SU-DHL-6 (cell line): ENCODE measurements at regions not wholly inside any gene's neighbourhood (a gene's known extent, or its start where the extent isn't known, plus 50 kb on each side); places are given as distances from the start of the nearest gene placed in this dataset.

ENCODE experiments used
- H2AFZ ChIP-seq: fragments of 200-600 bp; sonication (generic); 2 replicates; pipeline ENCODE4 v1.6.1; 2014; ENCODE audit warnings: low read depth, mild to moderate bottlenecking, moderate library complexity, mixed read lengths, antibody characterized with exemption, low read length; ENCODE audit not compliant: severe bottlenecking
- H3F3A ChIP-seq: fragments of 200-600 bp; shearing (Covaris generic); 2 replicates; pipeline ENCODE4 v1.6.0; 2016; ENCODE audit warnings: antibody characterized with exemption, mild to moderate bottlenecking; ENCODE audit not compliant: insufficient read depth
- H3K27ac ChIP-seq: fragments of 200-600 bp; sonication (generic); 2 replicates; pipeline ENCODE4 v1.5.1; 2016; ENCODE audit warnings: low read depth, mild to moderate bottlenecking, low read length, moderate library complexity, mixed read lengths
- H3K27me3 ChIP-seq: fragments of 200-600 bp; sonication (generic), shearing (Covaris generic); 2 replicates; pipeline ENCODE4 v1.6.0; 2014; ENCODE audit warnings: mild to moderate bottlenecking, low read length
- H3K36me3 ChIP-seq: fragments of 200-600 bp; sonication (generic); 2 replicates; pipeline ENCODE4 v1.6.1; 2014; ENCODE audit warnings: mild to moderate bottlenecking, low read length, mixed read lengths
- H3K4me2 ChIP-seq: fragments of 300-600, 200-600 bp; shearing (Covaris generic), sonication (generic); 2 replicates; pipeline ENCODE4 v1.6.0; 2014; ENCODE audit warnings: low read length, low read depth, mild to moderate bottlenecking; ENCODE audit not compliant: poor library complexity, severe bottlenecking
- H3K4me3 ChIP-seq: fragments of 200-600 bp; sonication (generic); 2 replicates; pipeline ENCODE4 v1.5.1; 2014; ENCODE audit warnings: antibody characterized with exemption, low read length, mild to moderate bottlenecking, mixed read lengths; ENCODE audit not compliant: insufficient read depth, poor library complexity, severe bottlenecking
- H3K79me2 ChIP-seq: fragments of 200-600 bp; sonication (generic); 2 replicates; pipeline ENCODE4 v1.6.1; 2014; ENCODE audit warnings: mild to moderate bottlenecking, low read length, moderate library complexity; ENCODE audit not compliant: insufficient read depth
- H3K9ac ChIP-seq: fragments of 200-600 bp; sonication (generic); 2 replicates; pipeline ENCODE4 v1.7.0; 2014; ENCODE audit warnings: mild to moderate bottlenecking, low read length
- H3K9me2 ChIP-seq: fragments of 200-600 bp; sonication (generic); replicated peaks from 2 replicates; pipeline ENCODE4 v1.6.1; 2014; ENCODE audit warnings: low read length; ENCODE audit not compliant: insufficient read depth
- H3K9me3 ChIP-seq: fragments of 200-600 bp; sonication (generic); 2 replicates; pipeline ENCODE4 v1.6.1; 2014; ENCODE audit warnings: low read length, mixed read lengths; ENCODE audit not compliant: insufficient read depth
- H4K20me1 ChIP-seq: fragments of 200-600 bp; sonication (generic); 2 replicates; pipeline ENCODE4 v1.6.1; 2014; ENCODE audit warnings: low read depth, mild to moderate bottlenecking, antibody characterized with exemption, low read length, moderate library complexity, mixed read lengths
- EZH2phosphoT487 ChIP-seq: fragments of 200-600 bp; sonication (generic), shearing (Covaris generic); conservative IDR thresholded peaks from 2 replicates; pipeline ENCODE4 v1.6.1; 2018; ENCODE audit warnings: mild to moderate bottlenecking, antibody characterized with exemption, low read length, moderate library complexity, mixed read lengths
- TF ChIP-seq, protein P1 (sequence below): fragments of 200-600 bp; sonication (generic); IDR thresholded peaks from one replicate; pipeline ENCODE4 v1.5.1; 2017; ENCODE audit warnings: antibody characterized with exemption, mild to moderate bottlenecking, low read length, moderate library complexity; ENCODE audit not compliant: insufficient read depth, poor library complexity, severe bottlenecking

GRCh38 chr11:45414088-45414487, 127.9 kb upstream of the SYT13 start:
- Histone ChIP-seq H3K79me2 (no peaks in the 10 kb centered on the region), H3K9me2 (no peaks in the 10 kb centered on the region), H3K9me3 (no peaks in the 10 kb centered on the region), H2AFZ (no peak overlapping the region), H3K4me2 (no peak overlapping the region), H3K36me3 (no peaks in the 10 kb centered on the region), H3K9ac (no peak overlapping the region), H3K4me3 (no peak overlapping the region), H3K27me3 (no peaks in the 10 kb centered on the region), H3K27ac (no peak overlapping the region), H3F3A (no peaks in the 10 kb centered on the region), H4K20me1 (no peaks in the 10 kb centered on the region)
- TF ChIP-seq, protein P1, sequence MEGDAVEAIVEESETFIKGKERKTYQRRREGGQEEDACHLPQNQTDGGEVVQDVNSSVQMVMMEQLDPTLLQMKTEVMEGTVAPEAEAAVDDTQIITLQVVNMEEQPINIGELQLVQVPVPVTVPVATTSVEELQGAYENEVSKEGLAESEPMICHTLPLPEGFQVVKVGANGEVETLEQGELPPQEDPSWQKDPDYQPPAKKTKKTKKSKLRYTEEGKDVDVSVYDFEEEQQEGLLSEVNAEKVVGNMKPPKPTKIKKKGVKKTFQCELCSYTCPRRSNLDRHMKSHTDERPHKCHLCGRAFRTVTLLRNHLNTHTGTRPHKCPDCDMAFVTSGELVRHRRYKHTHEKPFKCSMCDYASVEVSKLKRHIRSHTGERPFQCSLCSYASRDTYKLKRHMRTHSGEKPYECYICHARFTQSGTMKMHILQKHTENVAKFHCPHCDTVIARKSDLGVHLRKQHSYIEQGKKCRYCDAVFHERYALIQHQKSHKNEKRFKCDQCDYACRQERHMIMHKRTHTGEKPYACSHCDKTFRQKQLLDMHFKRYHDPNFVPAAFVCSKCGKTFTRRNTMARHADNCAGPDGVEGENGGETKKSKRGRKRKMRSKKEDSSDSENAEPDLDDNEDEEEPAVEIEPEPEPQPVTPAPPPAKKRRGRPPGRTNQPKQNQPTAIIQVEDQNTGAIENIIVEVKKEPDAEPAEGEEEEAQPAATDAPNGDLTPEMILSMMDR = no peak
- no peak for TF ChIP-seq EZH2phosphoT487

GRCh38 chr11:45413156-45413858, 127.2 kb upstream of the SYT13 start:
- Histone ChIP-seq H3K79me2 (no peaks in the 10 kb centered on the region), H2AFZ (no peak overlapping the region), H3K27me3 (no peaks in the 10 kb centered on the region), H3K9me2 (no peaks in the 10 kb centered on the region), H3F3A (no peaks in the 10 kb centered on the region), H3K9me3 (no peaks in the 10 kb centered on the region), H3K36me3 (no peaks in the 10 kb centered on the region), H3K27ac (no peak overlapping the region), H3K4me3 (no peak overlapping the region), H4K20me1 (no peaks in the 10 kb centered on the region), H3K4me2 (no peak overlapping the region), H3K9ac (no peak overlapping the region)
- TF ChIP-seq, protein P1 = no peak
- no peak for TF ChIP-seq EZH2phosphoT487

GRCh38 chr11:45412521-45412920, 126.4 kb upstream of the SYT13 start:
- Histone ChIP-seq H3K4me2 (no peak overlapping the region), H3K4me3 (no peak overlapping the region), H3K79me2 (no peaks in the 10 kb centered on the region), H3K27me3 (no peaks in the 10 kb centered on the region), H3K9me2 (no peaks in the 10 kb centered on the region), H3F3A (no peaks in the 10 kb centered on the region), H3K27ac (no peak overlapping the region), H3K9ac (no peak overlapping the region), H3K9me3 (no peaks in the 10 kb centered on the region), H2AFZ (no peak overlapping the region), H3K36me3 (no peaks in the 10 kb centered on the region), H4K20me1 (no peaks in the 10 kb centered on the region)
- TF ChIP-seq, protein P1 = no peak
- no peak for TF ChIP-seq EZH2phosphoT487
